Karpas-422 (cell line): ENCODE measurements at regions not wholly inside any gene's neighbourhood (a gene's known extent, or its start where the extent isn't known, plus 50 kb on each side); places are given as distances from the start of the nearest gene placed in this dataset.

Experiments used
- DNase-seq: peaks from one replicate; pipeline ENCODE4 v3.0.0-alpha.2; 2015
- H2AFZ ChIP-seq: fragments of 200-600 bp; sonication (generic); 2 replicates; pipeline ENCODE4 v1.6.1; 2014; ENCODE audit warnings: antibody characterized with exemption, low read length, mixed read lengths
- H3K27ac ChIP-seq: fragments of 200-600 bp; sonication (generic); 2 replicates; pipeline ENCODE4 v1.5.1; 2014; ENCODE audit warnings: mild to moderate bottlenecking, low read length, moderate library complexity
- H3K27me3 ChIP-seq: fragments of 200-600 bp; sonication (generic); 2 replicates; pipeline ENCODE4 v1.6.1; 2014; ENCODE audit warnings: low read length, mixed read lengths
- H3K36me3 ChIP-seq: fragments of 200-600 bp; sonication (generic); 2 replicates; pipeline ENCODE4 v1.6.1; 2014; ENCODE audit warnings: low read length, mixed read lengths; ENCODE audit not compliant: insufficient read depth
- H3K4me1 ChIP-seq: fragments of 200-600 bp; sonication (generic); 2 replicates; pipeline ENCODE4 v1.6.1; 2014; ENCODE audit warnings: mild to moderate bottlenecking, low read length, mixed read lengths
- H3K4me2 ChIP-seq: fragments of 200-600 bp; sonication (generic); 2 replicates; pipeline ENCODE4 v1.6.1; 2014; ENCODE audit warnings: low read length, low read depth, mild to moderate bottlenecking; ENCODE audit not compliant: poor library complexity, severe bottlenecking
- H3K4me3 ChIP-seq: fragments of 200-600 bp; sonication (generic); 2 replicates; pipeline ENCODE4 v1.5.1; 2014; ENCODE audit warnings: mild to moderate bottlenecking, antibody characterized with exemption, low read length, mixed read lengths
- H3K79me2 ChIP-seq: fragments of 200-600 bp; sonication (generic); 2 replicates; pipeline ENCODE4 v1.6.1; 2014; ENCODE audit warnings: mild to moderate bottlenecking, low read length, mixed read lengths
- H3K9ac ChIP-seq: fragments of 200-600 bp; sonication (generic); 2 replicates; pipeline ENCODE4 v1.6.0; 2014; ENCODE audit warnings: low read length
- H3K9me2 ChIP-seq: fragments of 200-600 bp; sonication (generic), shearing (Covaris generic); replicated peaks from 2 replicates; pipeline ENCODE4 v1.6.0; 2014; ENCODE audit warnings: mild to moderate bottlenecking, low read length, moderate library complexity; ENCODE audit not compliant: insufficient read depth
- H3K9me3 ChIP-seq: fragments of 300-700, 200-600 bp; sonication (generic); 2 replicates; pipeline ENCODE4 v1.6.1; 2014; ENCODE audit warnings: low read length, mixed read lengths
- H4K20me1 ChIP-seq: fragments of 200-600 bp; sonication (generic); 2 replicates; pipeline ENCODE4 v1.6.1; 2014; ENCODE audit warnings: mild to moderate bottlenecking, antibody characterized with exemption, low read length, low read depth; ENCODE audit not compliant: insufficient read depth

GRCh38 chr4:35711127-35711526, 533.2 kb downstream of the ARAP2 start:
- Histone ChIP-seq H3K79me2 (no peaks in the 10 kb centered on the region), H3K9me2 (no peaks in the 10 kb centered on the region), H3K4me3 (no peak overlapping the region), H3K9ac (no peak overlapping the region), H3K27me3 (no peaks in the 10 kb centered on the region), H3K9me3 (peaks cover 35% of the 10 kb centered on the region), H3K4me2 (no peak overlapping the region), H4K20me1 (no peaks in the 10 kb centered on the region), H2AFZ (no peak overlapping the region), H3K27ac (no peak overlapping the region), H3K36me3 (no peaks in the 10 kb centered on the region), H3K4me1 (no peaks in the 10 kb centered on the region)
- DNase-seq = no peak

GRCh38 chr4:35723973-35724372, 520.3 kb downstream of the ARAP2 start:
- Histone ChIP-seq H3K79me2 (no peaks in the 10 kb centered on the region), H3K4me3 (no peak overlapping the region), H3K9me2 (no peaks in the 10 kb centered on the region), H3K9ac (no peak overlapping the region), H3K9me3 (peaks cover 32% of the 10 kb centered on the region), H3K36me3 (no peaks in the 10 kb centered on the region), H4K20me1 (no peaks in the 10 kb centered on the region), H3K27ac (no peak overlapping the region), H3K4me2 (no peak overlapping the region), H3K27me3 (no peaks in the 10 kb centered on the region), H2AFZ (no peak overlapping the region), H3K4me1 (no peaks in the 10 kb centered on the region)
- DNase-seq = no peak

GRCh38 chr4:35725131-35725530, 519.2 kb downstream of the ARAP2 start:
- no peaks in the 10 kb centered on the region for H3K4me1 ChIP-seq
- H3K36me3 ChIP-seq = no peaks in the 10 kb centered on the region
- H2AFZ ChIP-seq = no peak overlapping the region
- no peak overlapping the region for H3K9ac ChIP-seq
- H3K4me3 ChIP-seq = no peak overlapping the region
- no peak overlapping the region for H3K27ac ChIP-seq
- no peaks in the 10 kb centered on the region for H3K9me2 ChIP-seq
- no peaks in the 10 kb centered on the region for H4K20me1 ChIP-seq
- no peak overlapping the region for H3K4me2 ChIP-seq
- H3K79me2 ChIP-seq = no peaks in the 10 kb centered on the region
- H3K27me3 ChIP-seq = no peaks in the 10 kb centered on the region
- peaks cover 37% of the 10 kb centered on the region for H3K9me3 ChIP-seq
- DNase-seq = no peak

GRCh38 chr4:35730414-35730813, 513.9 kb downstream of the ARAP2 start:
- Histone ChIP-seq H3K4me2 (no peak overlapping the region), H3K27me3 (no peaks in the 10 kb centered on the region), H3K4me1 (no peaks in the 10 kb centered on the region)

GRCh38 chr4:35734381-35735098, 509.8 kb downstream of the ARAP2 start:
- Histone ChIP-seq H3K4me1 (no peaks in the 10 kb centered on the region), H3K9me3 (peaks cover 34% of the 10 kb centered on the region), H2AFZ (no peak overlapping the region), H3K9me2 (no peaks in the 10 kb centered on the region), H3K27ac (no peak overlapping the region), H3K79me2 (no peaks in the 10 kb centered on the region), H3K36me3 (no peaks in the 10 kb centered on the region), H3K4me3 (no peak overlapping the region), H4K20me1 (no peaks in the 10 kb centered on the region), H3K9ac (no peak overlapping the region), H3K4me2 (no peak overlapping the region), H3K27me3 (no peaks in the 10 kb centered on the region)
- DNase-seq = no peak

More at GRCh38 chr4:35730414-35730813, 513.9 kb downstream of the ARAP2 start:
- no peak overlapping the region for H3K9ac ChIP-seq
- no peak for DNase-seq
- no peaks in the 10 kb centered on the region for H3K36me3 ChIP-seq
- no peak overlapping the region for H2AFZ ChIP-seq
- no peaks in the 10 kb centered on the region for H3K79me2 ChIP-seq
- H3K27ac ChIP-seq = no peak overlapping the region
- H3K4me3 ChIP-seq = no peak overlapping the region
- H4K20me1 ChIP-seq = no peaks in the 10 kb centered on the region
- H3K9me2 ChIP-seq = no peaks in the 10 kb centered on the region
- H3K9me3 ChIP-seq = peaks cover 37% of the 10 kb centered on the region

- no peaks in the 10 kb centered on the region for H3K27me3 ChIP-seq
- H3K27ac ChIP-seq = no peak overlapping the region
- no peak for DNase-seq
- H3K4me3 ChIP-seq = no peak overlapping the region
- H3K9me2 ChIP-seq = no peaks in the 10 kb centered on the region
- peaks cover 43% of the 10 kb centered on the region for H3K9me3 ChIP-seq
- no peaks in the 10 kb centered on the region for H3K36me3 ChIP-seq
- H4K20me1 ChIP-seq = no peaks in the 10 kb centered on the region
- H3K79me2 ChIP-seq = no peaks in the 10 kb centered on the region
- no peak overlapping the region for H2AFZ ChIP-seq
- no peak overlapping the region for H3K9ac ChIP-seq
- no peak overlapping the region for H3K4me2 ChIP-seq
- no peaks in the 10 kb centered on the region for H3K4me1 ChIP-seq
Measured at GRCh38 chr4:35739308-35739707, 505.0 kb downstream of the ARAP2 start.

GRCh38 chr4:35754047-35754446, 490.3 kb downstream of the ARAP2 start:
- Histone ChIP-seq H3K79me2 (no peaks in the 10 kb centered on the region), H3K9me3 (peaks cover 30% of the 10 kb centered on the region), H3K36me3 (no peaks in the 10 kb centered on the region), H4K20me1 (no peaks in the 10 kb centered on the region), H3K27me3 (no peaks in the 10 kb centered on the region), H3K4me3 (no peak overlapping the region), H3K9ac (no peak overlapping the region), H3K4me2 (no peak overlapping the region), H3K27ac (no peak overlapping the region), H3K9me2 (no peaks in the 10 kb centered on the region), H2AFZ (no peak overlapping the region), H3K4me1 (no peaks in the 10 kb centered on the region)
- DNase-seq = no peak

GRCh38 chr4:35757836-35758235, 486.5 kb downstream of the ARAP2 start:
- H3K9me3 ChIP-seq = peaks cover 38% of the 10 kb centered on the region
- no peak overlapping the region for H3K4me2 ChIP-seq
- H3K9ac ChIP-seq = no peak overlapping the region
- H3K79me2 ChIP-seq = no peaks in the 10 kb centered on the region
- H3K4me3 ChIP-seq = no peak overlapping the region
- no peak overlapping the region for H3K27ac ChIP-seq
- DNase-seq = no peak
- H3K9me2 ChIP-seq = no peaks in the 10 kb centered on the region
- H4K20me1 ChIP-seq = no peaks in the 10 kb centered on the region
- no peaks in the 10 kb centered on the region for H3K36me3 ChIP-seq
- H2AFZ ChIP-seq = no peak overlapping the region
- no peaks in the 10 kb centered on the region for H3K4me1 ChIP-seq
- no peaks in the 10 kb centered on the region for H3K27me3 ChIP-seq
